Calu3 (cell line): ENCODE measurements at regions not wholly inside any gene's neighbourhood (a gene's known extent, or its start where the extent isn't known, plus 50 kb on each side); places are given as distances from the start of the nearest gene placed in this dataset.
"Not testable (repeated sequence)": the region's sequence is repeated elsewhere in the genome, so short reads cannot be mapped to it uniquely, and the experiment has no call there.

ENCODE experiments used
- BruUV-seq: library from RNA; stranded (reverse); fragments of 400-500 nt; replicated peaks from 2 replicates; lab custom pipeline; 2021; lab: Mats Ljungman, UMichigan
- CTCF ChIA-PET: fragments of 300-600 bp; sonication (Branson Sonifier 250); formaldehyde crosslinking; loops from one replicate; lab custom pipeline; 2022; ENCODE audit warnings: antibody characterized with exemption; lab: Charles Lee
- DNase-seq: peaks from one replicate; pipeline ENCODE4 v3.0.0; 2022
- H3K27ac Mint-ChIP-seq: one replicate; pipeline ENCODE4 v1.8.0; 2022; ENCODE audit warnings: mixed read lengths; ENCODE audit not compliant: unreplicated experiment
- H3K27me3 Mint-ChIP-seq: one replicate; pipeline ENCODE4 v1.8.0; 2022; ENCODE audit warnings: mixed read lengths; ENCODE audit not compliant: unreplicated experiment
- H3K36me3 Mint-ChIP-seq: one replicate; pipeline ENCODE4 v1.8.0; 2022; ENCODE audit warnings: mild to moderate bottlenecking, moderate library complexity, mixed read lengths; ENCODE audit not compliant: insufficient read depth, unreplicated experiment
- H3K4me1 Mint-ChIP-seq: one replicate; pipeline ENCODE4 v1.8.0; 2022; ENCODE audit warnings: mild to moderate bottlenecking, low read depth, mixed read lengths; ENCODE audit not compliant: unreplicated experiment
- H3K4me3 Mint-ChIP-seq: one replicate; pipeline ENCODE4 v1.8.0; 2022; ENCODE audit warnings: mild to moderate bottlenecking, low read depth, moderate library complexity, mixed read lengths; ENCODE audit not compliant: unreplicated experiment
- H3K9me3 Mint-ChIP-seq: one replicate; pipeline ENCODE4 v1.8.0; 2022; ENCODE audit warnings: low read depth, mixed read lengths; ENCODE audit not compliant: unreplicated experiment
- CTCF ChIP-seq: fragments of 200-600 bp; IDR thresholded peaks from one replicate; pipeline ENCODE4 v1.8.0; 2022; ENCODE audit warnings: antibody characterized with exemption; ENCODE audit not compliant: unreplicated experiment
- intact Hi-C: fragments of 100-400 bp; cut with micrococcal nuclease; formaldehyde crosslinking; loops from one replicate; pipeline ENCODE4 v1.10.0; 2022; ENCODE audit not compliant: unreplicated experiment

GRCh38 chr9:28981711-28982110 lies 1408.4 kb upstream of the C9orf72 start:
- no TSS peak for BruUV-seq

GRCh38 chr9:28984016-28984415 lies 1410.7 kb upstream of the C9orf72 start:
- Mint-ChIP-seq H3K36me3 (no peaks in the 10 kb centered on the region), H3K27ac (no peak overlapping the region), H3K9me3 (no peaks in the 10 kb centered on the region), H3K4me1 (no peaks in the 10 kb centered on the region), H3K27me3 (no peaks in the 10 kb centered on the region), H3K4me3 (no peak overlapping the region)
- no TSS peak for BruUV-seq
- no peak for DNase-seq
- CTCF ChIA-PET = no interaction called here
- intact Hi-C loops = no loop called here
- TF ChIP-seq CTCF = no peak

More at GRCh38 chr9:28981711-28982110, 1408.4 kb upstream of the C9orf72 start:
- intact Hi-C loops = no loop called here
- Mint-ChIP-seq H3K4me3 (no peak overlapping the region), H3K36me3 (no peaks in the 10 kb centered on the region), H3K4me1 (no peaks in the 10 kb centered on the region), H3K27ac (no peak overlapping the region), H3K9me3 (no peaks in the 10 kb centered on the region), H3K27me3 (no peaks in the 10 kb centered on the region)
- CTCF ChIA-PET = no interaction called here
- no peak for DNase-seq
- TF ChIP-seq CTCF = no peak

- BruUV-seq, H3K27me3 Mint-ChIP-seq, H3K4me1 Mint-ChIP-seq, CTCF ChIA-PET, H3K27ac Mint-ChIP-seq, H3K9me3 Mint-ChIP-seq, H3K36me3 Mint-ChIP-seq, H3K4me3 Mint-ChIP-seq, DNase-seq: not testable (repeated sequence)
- intact Hi-C loops = loop anchor here (10.0 kb wide), 1 partner anchor 105 kb away; no protein-coding TSS in a partner anchor
These were observed 1416.7 kb upstream of the C9orf72 start for GRCh38 chr9:28990009-28990408.

GRCh38 chr9:28999057-28999456 lies 1425.8 kb upstream of the C9orf72 start:
- no peak overlapping the region for H3K4me3 Mint-ChIP-seq
- no TSS peak for BruUV-seq
- H3K9me3 Mint-ChIP-seq = no peaks in the 10 kb centered on the region
- CTCF ChIA-PET = interaction anchor here (1.1 kb wide), 1 partner anchor 40 kb away, joined by 3 read pairs; no protein-coding TSS in a partner anchor
- no peak for TF ChIP-seq CTCF
- H3K4me1 Mint-ChIP-seq = peaks cover 6% of the 10 kb centered on the region
- no peaks in the 10 kb centered on the region for H3K27me3 Mint-ChIP-seq
- H3K36me3 Mint-ChIP-seq = no peaks in the 10 kb centered on the region
- intact Hi-C loops = loop anchor here (10.0 kb wide), 1 partner anchor 114 kb away; no protein-coding TSS in a partner anchor
- no peak for DNase-seq
- H3K27ac Mint-ChIP-seq = peak overlapping the region; percentile 60

GRCh38 chr9:28999806-29000205 lies 1426.5 kb upstream of the C9orf72 start:
- BruUV-seq = no TSS peak
- CTCF ChIA-PET = no interaction called here
- Mint-ChIP-seq H3K27ac (no peak overlapping the region), H3K27me3 (no peaks in the 10 kb centered on the region), H3K36me3 (no peaks in the 10 kb centered on the region), H3K4me1 (peaks cover 6% of the 10 kb centered on the region), H3K4me3 (no peak overlapping the region), H3K9me3 (no peaks in the 10 kb centered on the region)
- TF ChIP-seq CTCF = no peak
- intact Hi-C loops = loop anchor here (10.0 kb wide), 2 partner anchors 115 to 225 kb away; no protein-coding TSS in a partner anchor
- DNase-seq = no peak
